T-helper 1 cell treated with Interleukin-12 subunit alpha and Interleukin-12 subunit beta and Interleukin-4 antibody, amounts not matched to agents 30 ng/mL and 1 ng/mL, for 36 hours (primary cell): ENCODE measurements at regions not wholly inside any gene's neighbourhood (a gene's known extent, or its start where the extent isn't known, plus 50 kb on each side); places are given as distances from the start of the nearest gene placed in this dataset.

Experiments
- intact Hi-C: fragments of 100-400 bp; cut with micrococcal nuclease; formaldehyde crosslinking; loops from one replicate; pipeline ENCODE4 v1.15.1; 2024

DNA sequence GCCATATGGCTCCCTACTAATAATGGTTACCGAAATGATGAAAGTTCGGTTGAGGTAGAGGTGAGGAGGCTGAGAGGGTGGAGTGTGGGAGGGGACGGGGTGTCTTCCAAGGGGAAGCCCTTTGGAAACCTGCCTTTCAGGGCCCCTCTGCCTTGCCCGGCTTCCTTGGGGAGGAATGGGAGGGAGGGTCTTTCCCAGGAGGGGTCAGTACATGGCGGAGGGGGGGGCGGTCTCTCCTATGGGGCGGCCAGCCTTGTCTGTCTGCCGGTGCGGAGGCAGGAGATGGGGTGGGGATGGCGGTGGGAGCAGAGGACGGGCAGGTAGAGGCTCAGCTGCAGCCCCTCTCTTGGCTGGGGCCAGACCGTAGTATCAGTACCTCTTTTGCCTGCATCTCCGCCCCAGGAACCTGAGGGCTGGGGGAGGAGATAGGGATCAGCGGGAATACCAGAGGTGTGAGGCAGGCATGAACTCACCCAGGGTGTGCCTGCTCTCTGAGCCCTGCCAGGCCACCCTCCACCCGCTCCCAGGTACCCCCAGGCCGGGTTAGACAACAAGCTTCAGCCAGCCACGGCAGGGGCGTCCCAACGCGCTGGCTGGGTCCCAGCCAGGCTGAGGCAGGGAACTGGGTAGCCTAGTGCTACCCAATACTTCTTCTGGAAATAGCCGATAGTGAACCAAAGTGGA lies 79.4 kb upstream of the POU3F1 start:
- intact Hi-C loops: no loop called here

DNA sequence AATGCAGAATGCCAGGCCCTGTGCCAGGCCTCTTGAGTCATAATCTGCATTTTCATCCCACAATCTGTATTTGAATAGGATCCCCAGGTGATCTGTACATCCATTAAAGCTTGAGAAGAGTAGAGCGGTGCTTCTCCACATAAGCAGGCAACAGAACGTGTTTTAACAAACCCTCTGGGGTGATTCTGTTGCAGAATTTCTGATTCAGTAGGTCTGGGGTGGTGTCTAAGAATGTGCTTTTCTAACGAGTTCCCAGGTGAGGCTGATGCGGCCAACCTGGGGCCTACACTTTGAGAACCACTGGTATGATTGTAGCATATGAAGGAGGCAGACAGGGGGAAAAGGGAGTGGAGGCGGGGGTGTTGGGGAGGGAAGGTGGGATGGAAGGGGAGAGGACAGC lies 78.4 kb upstream of the POU3F1 start:
- intact Hi-C loops: no loop called here

DNA sequence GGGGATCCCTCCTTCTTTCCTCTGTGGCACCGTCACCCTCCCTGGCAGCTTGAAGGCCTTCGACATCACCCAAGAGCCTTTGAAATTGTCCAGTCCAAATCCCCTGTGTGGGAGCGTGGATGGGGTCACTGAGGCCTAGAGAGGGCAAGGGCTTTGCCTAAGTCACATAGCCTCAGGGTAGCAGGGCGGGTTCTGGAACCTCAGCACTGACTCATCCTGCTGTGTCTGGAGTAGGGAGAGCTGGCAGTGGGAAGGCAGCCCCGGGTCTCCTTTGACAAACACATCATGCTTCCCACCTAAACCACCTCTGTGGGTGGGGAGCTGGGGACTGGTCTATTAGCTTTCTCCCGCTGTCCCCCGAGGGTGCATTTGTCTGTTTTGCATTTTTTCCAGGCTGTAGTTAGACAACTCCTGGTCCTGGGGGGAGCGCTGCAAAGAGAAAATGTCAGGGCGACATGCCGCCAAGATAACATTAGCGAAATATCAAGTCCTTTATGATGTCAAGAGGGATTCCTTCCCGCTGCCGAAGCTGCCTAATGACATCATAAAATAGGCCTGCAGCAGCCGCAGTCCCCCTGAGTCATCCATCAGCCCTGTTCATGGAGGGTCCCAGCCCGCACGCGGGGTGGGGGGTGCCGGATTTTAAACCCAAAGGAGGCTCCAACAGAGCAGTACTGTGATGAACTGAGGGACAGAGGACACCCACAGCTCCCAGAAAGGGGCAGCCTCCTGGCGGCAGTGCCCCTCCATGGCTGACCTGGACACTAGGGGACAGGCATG lies 77.0 kb upstream of the POU3F1 start:
- intact Hi-C loops: no loop called here

DNA sequence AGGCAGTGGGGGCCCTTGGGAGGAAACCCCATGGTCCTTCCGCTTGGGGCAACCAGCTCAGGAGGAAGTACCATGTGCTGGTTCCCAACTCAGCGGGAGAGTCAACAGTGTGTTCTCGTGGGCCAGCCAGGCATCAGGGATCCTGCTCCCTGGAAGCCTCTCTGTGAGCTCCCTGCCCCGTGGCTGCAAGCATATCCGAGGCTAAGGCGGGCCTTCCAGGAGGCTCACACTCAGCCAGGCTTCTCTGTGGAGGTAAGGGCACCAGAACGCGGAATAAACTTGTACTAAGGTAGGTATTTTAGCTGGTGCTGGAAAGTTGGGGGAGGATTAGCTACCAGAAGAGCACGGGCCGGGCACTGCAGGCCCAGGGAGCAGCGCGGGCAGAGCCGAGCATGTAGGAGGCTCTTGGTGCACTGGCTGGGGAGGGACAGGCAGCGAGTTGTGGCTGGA lies 74.7 kb upstream of the POU3F1 start:
- intact Hi-C loops: no loop called here

DNA sequence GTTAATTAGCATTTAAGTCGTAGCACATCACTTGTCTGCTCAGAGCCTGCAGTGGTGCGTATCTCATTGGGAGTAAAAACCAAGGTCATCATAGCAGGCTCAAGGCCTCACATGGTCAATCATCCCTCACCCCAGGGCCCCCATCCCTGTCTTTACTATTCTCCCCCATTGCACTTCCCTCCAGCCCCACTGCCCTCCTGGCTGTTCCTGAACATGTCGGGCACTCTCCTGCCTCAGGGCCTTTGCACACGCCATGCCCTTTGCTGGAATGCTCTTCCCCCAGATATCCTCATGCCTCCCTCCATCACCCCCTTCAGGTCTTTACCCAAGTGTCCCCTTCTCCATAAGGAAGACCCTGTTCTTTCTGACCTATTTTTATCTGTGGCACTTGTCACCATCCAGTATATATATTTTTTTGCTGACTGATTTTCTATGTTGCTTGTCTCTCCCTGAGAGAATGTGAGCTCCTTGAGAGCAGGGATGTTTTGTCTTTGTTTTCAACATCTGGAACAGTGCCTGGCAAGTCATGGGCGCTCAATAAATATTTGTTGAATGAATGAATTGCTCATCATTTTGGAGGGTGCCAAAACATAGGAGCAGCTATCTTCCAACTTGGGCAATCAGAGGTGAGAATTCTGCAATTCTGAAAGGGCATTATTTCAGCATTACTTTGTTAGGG lies 74.1 kb upstream of the POU3F1 start:
- intact Hi-C loops: no loop called here

DNA sequence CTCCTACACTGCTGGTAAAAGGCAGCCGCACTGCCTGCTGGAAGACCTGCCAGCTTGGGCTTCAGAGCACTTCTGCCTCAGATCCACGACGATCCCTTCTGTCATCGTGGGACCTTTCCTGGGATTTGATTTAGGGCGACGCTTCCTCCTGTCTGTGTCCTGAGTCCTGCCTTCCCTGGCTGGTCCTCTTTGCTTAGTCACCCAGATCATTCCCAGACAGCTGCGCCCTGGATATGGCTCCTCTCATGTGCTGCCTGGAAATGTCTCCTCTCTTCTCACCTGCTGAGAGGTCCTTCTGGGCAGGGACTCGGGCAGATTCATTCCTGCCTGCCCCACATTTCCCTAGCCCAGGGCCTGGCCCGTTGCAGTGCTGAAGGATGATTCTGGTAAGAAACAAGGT lies 72.4 kb upstream of the POU3F1 start:
- intact Hi-C loops: no loop called here

DNA sequence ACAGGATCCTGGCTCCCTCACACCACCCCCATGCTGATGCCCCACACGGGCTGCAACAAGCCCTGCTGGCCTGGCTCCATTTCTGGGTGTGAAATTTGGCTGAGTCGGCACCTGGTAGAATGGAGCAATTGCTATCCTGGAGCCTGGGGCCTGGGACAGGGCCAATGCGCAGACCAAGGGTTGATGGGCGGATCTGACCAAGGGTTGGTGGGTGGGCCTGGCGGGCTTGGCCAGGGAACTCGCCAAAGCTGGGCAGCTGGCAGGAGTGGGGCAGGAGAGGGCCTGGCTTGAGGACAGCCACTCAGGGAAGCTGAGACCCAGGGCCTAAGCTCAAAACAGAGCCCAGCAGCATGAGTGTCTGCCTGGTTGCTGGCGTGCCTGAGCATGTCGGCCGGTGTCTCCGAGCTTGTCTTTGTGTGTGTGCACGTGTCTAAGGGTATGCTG lies 70.9 kb upstream of the POU3F1 start:
- intact Hi-C loops: no loop called here

DNA sequence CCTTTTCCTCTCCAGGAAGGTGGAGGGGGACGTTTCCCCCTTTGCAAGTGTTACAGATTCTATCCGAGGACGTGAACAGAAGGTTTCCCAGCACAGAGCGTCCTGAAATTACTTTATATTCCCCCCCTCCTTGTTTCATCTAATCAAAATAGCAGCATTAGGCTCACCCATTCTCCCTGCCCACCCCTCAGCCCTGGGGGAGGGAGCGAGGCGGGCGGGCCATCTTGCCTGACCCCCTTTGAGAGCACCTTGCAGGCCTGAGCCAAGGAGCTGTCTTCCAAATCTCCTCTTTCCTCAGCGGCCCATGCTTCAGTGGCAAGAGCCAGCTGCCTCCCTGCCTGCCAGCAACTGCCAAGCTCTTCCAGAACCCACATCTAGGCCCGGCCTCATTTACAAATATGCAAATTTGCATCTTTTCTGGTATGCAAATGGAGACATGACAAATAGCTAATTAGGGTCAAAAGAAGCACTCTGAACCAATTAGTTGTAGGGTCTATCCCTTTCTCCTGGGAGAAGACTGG lies 69.1 kb upstream of the POU3F1 start:
- intact Hi-C loops: no loop called here

DNA sequence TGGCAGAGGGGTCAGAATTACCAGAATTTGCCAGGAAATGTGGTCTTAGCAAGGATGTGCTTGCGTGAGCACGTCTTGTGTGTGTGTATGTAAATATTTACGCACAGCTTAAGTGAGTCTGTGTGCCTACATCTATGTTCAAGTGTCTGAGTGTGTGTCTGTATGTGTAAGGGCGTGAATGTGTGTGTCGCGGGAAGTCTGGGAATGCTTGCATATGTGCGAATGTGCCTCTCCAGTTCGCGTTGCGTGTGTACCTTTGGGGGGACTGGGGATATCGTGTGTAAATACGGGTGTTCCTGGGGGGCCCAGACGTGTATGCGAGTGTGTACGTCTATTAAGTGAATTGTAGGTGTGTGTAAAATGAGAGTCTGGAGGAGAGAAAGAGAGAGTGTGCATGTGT lies 68.6 kb upstream of the POU3F1 start:
- intact Hi-C loops: no loop called here

DNA sequence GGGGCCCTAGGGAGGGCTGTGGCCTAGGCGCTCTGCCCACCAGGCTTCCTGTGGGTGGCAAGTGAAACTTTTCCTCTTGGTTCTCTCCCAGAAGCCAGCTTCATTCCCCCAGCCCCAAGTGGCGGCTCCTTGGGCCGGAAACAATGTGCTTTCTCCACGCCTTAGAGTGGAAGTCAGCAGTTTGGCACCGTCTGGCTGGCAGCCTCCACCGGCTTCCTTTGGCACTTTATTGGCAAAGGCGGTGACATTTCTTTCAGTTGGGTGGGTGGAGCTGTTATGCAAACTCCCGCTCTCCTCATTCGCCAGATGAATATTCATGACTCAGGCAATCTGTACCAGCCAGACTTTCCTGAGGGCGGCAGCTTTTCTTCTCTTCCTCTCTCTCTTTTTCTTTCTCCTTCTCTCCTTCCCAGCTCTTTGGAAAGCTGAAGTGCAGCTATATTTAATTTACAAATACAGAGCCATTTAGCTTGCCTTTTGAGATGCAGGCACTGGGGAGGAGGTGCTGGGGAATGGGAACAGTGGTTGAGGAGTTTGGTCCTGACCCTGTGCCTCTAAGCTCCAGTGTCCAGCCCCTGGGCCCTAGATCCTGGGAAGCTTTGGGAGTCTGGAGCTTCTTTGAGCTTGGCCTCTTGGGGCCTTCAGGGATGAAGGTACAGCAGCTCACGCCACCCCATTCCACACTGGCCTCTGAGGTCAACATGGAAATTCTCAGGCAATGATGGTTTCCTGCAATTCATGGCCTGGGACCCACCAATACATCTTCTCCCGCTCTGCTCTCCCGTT lies 67.8 kb upstream of the POU3F1 start:
- intact Hi-C loops: no loop called here

DNA sequence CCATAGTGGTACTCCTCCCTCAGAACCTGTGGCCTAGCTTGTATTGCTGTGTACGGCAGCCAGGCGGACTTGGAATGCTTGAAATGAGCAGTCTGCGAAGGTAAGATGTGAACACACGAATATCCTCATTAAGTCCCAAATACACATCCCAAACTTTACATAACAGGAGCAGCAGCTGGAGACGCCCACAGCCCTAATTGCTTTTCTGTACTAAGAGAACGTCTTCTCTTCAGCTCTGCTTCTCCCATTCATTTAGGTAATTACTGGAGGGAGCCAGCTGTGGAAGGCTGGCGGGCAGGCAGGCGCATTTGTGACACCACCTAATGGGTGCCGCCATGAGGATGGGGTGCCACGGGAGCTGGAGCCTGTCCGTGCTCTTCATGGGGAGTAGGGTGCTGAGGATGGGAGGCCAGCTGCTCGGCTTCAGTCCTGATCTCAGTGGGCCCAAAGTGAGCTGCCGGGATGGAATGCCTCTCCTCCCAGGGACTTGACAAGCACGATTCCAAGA lies 66.6 kb upstream of the POU3F1 start:
- intact Hi-C loops: no loop called here

DNA sequence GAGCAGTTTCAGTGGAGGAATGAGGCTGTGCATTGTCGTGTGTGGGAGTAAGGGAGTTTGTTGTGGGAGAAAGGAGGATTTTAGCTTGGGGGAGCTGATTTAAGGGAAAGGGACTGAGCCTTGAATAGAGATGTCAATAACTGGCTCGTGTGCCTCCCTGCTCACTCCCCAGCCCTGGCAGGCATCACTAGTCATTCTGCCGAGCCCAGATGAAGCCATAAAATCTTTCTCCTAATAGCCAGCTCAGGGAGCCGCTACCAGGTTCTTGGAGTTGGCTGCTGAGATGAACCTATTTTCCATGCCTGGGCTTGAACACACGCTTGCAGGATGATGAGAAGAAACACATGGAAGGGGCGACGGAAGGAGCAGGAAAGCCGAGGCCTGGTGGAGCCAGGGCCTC lies 65.0 kb upstream of the POU3F1 start:
- intact Hi-C loops: no loop called here

DNA sequence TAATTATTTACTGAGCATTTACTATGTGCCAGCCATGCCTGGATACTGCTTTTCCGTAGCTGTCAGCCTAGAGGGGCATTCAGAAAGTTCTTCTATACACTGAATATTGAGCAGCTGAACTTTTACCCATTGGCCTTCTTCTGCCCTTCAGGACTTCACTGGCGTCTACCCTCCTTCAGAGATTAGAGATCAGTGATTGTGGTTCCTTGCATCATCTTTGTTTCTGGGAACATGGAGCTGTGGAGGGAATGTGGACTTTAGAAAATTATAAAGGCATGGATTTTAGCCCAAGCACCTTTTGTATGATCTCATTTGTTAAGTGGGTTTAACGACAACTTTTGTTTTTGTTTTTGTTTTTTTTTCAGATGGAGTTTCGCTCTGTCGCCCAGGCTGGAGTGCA lies 58.7 kb upstream of the POU3F1 start:
- intact Hi-C loops: no loop called here

DNA sequence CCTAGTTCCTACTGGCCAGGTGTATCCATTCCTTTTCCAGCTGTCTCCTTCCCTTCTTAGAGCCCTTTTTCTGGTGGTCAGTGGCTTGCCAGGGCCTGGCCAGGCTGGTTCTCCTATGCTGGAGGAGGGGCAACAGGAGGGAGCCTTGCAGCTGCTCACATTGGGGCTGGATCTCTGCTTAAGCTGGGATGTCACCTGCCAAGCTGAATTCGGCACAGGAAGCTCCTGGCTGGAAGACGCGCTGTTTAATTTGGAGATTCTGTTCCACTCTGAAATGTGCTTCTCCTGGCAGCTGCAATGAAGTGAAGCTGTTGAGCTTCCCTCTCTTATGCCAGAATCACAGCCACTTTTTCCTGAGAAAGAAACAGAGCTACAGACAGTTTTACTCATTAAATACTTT lies 56.0 kb upstream of the POU3F1 start:
- intact Hi-C loops: no loop called here

DNA sequence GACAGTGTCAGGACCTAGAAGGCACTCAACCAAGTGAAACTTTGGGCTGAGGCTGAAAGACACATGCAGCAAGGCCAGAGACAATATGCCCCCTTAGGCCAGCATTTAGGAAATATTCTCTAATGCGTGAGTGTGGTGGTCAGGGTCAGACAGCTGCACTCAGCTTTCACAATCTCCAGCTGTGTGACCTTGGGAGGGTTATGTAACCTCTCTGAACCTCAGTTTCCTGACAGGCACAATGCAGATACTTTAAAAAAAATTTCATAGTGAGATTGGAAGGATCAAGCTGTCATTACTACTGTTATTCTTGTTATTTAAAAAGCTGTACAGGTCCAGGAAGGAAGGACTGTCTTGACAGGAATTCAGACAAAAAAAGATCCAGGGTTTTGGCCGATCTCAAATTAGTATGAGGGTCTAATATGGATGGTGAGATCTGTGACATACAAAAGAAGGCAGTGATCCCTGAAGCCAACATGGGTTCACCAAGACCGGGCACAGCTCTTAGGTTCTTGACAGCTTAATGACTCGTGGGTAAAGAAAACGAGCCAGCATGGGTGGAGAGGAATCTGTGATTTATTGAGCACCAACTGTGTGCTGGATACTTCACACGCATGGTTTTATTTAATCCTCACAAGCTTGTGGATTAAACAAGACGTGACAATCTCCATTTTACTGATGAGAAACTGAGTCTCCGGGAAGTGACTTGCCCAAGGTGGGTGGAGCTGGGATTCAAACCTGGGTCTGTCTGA lies 54.6 kb upstream of the POU3F1 start:
- intact Hi-C loops: no loop called here

DNA sequence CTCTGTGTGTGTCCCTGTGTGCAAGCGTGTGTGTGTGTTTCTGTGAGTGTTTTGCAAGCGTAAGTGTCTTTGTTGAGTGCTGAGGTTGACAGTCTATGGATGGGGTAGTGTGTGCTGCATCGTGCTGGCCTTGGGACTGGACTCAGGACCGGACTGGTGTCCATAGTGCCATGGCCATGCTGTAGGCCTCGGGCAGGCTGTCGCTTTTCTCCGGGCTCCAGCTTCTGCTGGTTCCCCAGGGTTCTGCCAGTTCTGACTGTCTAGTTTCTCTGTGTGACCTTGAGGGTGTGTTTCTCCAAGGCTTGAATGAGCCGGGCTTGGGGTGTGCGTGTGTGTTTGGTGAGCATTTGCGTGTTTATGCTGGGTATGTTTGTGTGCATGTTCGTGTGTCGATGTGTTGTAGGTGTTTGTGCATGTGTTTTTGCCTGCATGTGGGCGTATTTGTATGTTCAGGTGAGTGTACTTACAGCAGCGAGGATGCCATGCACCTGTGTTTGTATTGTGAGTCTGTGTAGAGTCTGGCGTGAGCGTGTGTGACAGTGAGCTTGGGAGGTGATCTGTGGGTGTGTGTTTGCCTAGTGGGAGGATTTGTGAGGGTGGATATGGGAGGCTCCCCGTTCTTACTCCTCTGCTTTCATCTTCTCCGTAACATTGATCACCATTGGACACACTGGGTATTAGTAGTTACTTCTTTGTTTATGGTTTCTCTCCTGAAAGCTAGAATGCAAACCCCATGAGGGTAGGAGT lies 51.7 kb upstream of the POU3F1 start:
- intact Hi-C loops: no loop called here

DNA sequence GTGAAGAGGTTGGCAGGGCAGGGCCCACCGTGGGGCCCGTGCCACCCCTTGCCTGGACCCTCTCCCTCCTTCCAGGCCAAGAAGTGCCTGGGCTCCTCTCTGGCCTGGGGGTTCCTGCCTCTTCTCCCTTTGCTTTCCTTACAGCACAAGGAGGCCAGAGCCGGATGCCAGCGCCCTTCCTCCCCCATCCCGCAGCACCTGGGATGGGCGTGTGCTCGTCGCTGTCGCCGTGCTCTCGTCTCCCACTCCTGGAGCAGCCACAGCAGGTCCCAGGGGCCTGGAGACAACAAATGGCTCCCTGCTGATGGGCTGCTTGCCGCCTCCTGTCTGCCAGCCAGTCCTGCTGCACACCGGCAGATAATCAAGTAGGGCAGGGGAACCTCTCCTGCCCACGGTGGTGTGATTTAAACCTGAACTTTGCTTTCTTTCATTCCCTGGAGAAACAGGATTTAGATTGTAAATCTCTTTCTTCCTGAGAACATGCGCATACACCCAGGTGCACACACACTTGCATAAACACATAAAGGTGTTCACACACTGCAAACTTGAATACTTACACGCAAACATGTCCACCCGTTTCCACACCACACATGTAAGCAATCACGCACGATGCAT lies 50.8 kb upstream of the POU3F1 start:
- intact Hi-C loops: no loop called here
